ENCODE measurements at regions not wholly inside any gene's neighbourhood (a gene's known extent, or its start where the extent isn't known, plus 50 kb on each side); places are given as distances from the start of the nearest gene placed in this dataset.
"Not testable (repeated sequence)": the region's sequence is repeated elsewhere in the genome, so short reads cannot be mapped to it uniquely, and the experiment has no call there.

DNA sequence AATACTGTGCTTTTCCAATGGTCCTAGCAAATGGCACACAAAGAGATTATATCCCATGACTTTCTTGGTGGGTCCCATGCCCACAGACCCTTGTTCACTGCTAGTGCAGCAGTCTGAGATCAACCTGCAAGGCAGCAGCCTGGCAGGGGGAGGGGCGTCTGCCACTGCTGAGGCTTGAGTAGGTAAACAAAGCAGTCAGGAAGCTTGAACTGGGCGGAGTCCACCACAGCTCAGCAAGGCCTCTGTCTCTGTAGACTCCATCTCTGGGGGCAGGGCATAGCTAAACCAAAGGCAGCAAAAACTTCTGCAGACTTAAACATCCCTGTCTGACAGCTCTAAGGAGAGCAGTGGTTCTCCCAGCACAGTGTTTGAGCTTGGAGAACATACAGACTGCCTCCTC is 82.9 kb downstream of the ZNF737 start:
- no peak for DNase-seq (ENCODE audit: low read depth)
- H3K4me3 ChIP-seq (ENCODE audit: low read depth, low read length): no peak overlapping the region
- TF ChIP-seq, protein P1, sequence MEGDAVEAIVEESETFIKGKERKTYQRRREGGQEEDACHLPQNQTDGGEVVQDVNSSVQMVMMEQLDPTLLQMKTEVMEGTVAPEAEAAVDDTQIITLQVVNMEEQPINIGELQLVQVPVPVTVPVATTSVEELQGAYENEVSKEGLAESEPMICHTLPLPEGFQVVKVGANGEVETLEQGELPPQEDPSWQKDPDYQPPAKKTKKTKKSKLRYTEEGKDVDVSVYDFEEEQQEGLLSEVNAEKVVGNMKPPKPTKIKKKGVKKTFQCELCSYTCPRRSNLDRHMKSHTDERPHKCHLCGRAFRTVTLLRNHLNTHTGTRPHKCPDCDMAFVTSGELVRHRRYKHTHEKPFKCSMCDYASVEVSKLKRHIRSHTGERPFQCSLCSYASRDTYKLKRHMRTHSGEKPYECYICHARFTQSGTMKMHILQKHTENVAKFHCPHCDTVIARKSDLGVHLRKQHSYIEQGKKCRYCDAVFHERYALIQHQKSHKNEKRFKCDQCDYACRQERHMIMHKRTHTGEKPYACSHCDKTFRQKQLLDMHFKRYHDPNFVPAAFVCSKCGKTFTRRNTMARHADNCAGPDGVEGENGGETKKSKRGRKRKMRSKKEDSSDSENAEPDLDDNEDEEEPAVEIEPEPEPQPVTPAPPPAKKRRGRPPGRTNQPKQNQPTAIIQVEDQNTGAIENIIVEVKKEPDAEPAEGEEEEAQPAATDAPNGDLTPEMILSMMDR (IDR thresholded peaks at IDR 0.05; ENCODE audit: control insufficient read depth, extremely low read depth, insufficient read depth): no peak

- DNase-seq (ENCODE audit: low read depth): no peak
- TF ChIP-seq, protein P1 (IDR thresholded peaks at IDR 0.05; ENCODE audit: control insufficient read depth, extremely low read depth, insufficient read depth): no peak
- H3K4me3 ChIP-seq (ENCODE audit: low read depth, low read length): no peak overlapping the region
Observed at GRCh38 chr19:20481736-20482135, 83.8 kb downstream of the ZNF737 start.

GRCh38 chr19:20479483-20479882 is 86.1 kb downstream of the ZNF737 start:
- TF ChIP-seq, protein P1 (IDR thresholded peaks at IDR 0.05; ENCODE audit: control insufficient read depth, extremely low read depth, insufficient read depth): no peak
- no peak for DNase-seq (ENCODE audit: low read depth)
- H3K4me3 ChIP-seq (ENCODE audit: low read depth, low read length): no peak overlapping the region

DNA sequence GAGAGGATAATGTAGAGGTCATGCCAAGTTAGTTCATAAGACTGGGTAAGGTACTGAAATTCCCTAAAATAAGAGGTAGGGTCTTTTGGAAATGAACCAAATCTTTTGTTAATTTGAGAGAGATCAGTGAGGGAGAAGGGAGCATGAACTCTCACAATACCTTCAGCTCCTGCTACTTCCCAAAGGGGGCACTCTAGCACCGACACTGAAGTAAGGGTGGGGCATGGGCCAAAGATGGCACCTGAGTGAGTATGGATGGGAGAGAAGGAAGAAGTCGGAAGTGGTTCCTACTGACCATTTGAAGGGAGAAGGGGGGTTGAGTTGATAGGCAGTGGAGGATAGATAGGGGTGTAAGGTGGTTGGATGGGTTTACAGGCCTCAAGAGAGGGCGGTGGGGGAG is 86.6 kb downstream of the ZNF737 start:
- TF ChIP-seq, protein P1 (IDR thresholded peaks at IDR 0.05; ENCODE audit: control insufficient read depth, extremely low read depth, insufficient read depth): no peak

GRCh38 chr19:20472854-20473253 is 92.7 kb downstream of the ZNF737 start:
- H3K4me3 ChIP-seq (ENCODE audit: low read depth, low read length): no peak overlapping the region
- DNase-seq (ENCODE audit: low read depth): no peak
- TF ChIP-seq, protein P1 (IDR thresholded peaks at IDR 0.05; ENCODE audit: control insufficient read depth, extremely low read depth, insufficient read depth): no peak

More for the DNA sequence above, 86.6 kb downstream of the ZNF737 start:
- no peak overlapping the region for H3K4me3 ChIP-seq (ENCODE audit: low read depth, low read length)
- DNase-seq (ENCODE audit: low read depth): no peak

DNA sequence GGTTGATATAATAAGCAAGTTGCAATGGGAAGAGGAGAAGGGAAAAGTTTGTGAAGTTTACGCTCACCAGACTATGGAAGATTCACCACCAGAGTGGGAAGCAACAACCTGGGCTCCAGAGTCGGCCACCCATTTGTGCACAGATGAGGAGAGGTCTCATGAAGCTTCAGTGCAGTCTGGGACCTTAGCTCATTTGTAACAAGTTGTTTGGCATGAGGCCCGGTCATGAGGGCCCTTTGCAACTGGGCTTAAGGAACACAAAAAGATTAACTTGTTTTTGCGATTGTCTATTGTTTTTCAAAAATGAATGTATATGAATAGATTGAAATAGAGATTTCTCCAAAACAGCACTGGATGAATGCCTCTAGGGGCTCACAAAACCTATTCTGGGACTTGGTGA is 94.2 kb downstream of the ZNF737 start:
- H3K4me3 ChIP-seq (ENCODE audit: low read depth, low read length): no peak overlapping the region
- TF ChIP-seq, protein P1 (IDR thresholded peaks at IDR 0.05; ENCODE audit: control insufficient read depth, extremely low read depth, insufficient read depth): no peak
- DNase-seq (ENCODE audit: low read depth): no peak

DNA sequence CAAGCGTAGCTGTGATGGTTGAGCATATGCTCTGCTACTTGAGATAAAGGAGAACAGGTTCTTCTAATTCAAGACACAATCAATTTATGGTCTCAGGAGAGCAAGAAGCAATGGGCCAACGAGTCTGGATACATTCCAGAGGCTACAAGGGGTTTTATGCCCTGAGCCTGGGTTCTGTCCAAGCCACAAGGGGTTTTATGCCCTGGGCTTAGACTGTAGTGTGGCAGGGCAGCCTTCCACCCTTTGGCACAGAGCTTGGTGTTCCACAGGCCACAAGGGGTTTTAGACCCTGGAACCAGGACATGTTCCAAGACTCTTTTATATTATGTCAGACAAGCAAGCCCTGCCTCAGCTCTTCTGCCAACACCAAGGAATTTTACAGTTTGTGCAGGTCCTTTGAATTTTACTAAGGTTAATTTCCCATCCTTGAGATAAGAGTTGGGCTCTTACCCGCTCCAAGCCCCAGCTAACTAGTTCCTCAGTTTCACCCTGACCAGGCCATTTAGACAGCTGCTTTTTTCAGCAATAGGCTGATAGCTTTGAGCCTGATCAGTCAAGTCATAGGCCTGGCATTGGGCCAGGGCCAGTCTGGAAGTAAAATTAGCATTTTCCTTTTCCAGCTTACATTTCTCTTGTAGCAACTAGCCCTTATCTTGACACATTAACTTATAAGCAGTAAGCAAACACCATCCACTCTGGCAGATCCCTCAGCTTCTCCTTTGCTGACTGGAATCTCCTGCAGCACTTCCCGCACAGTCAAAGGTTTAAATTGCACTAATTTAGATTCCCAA is 95.0 kb downstream of the ZNF737 start:
- TF ChIP-seq, protein P1 (IDR thresholded peaks at IDR 0.05; ENCODE audit: control insufficient read depth, extremely low read depth, insufficient read depth): no peak
- H3K4me3 ChIP-seq (ENCODE audit: low read depth, low read length): no peak overlapping the region
- no peak for DNase-seq (ENCODE audit: low read depth)

DNA sequence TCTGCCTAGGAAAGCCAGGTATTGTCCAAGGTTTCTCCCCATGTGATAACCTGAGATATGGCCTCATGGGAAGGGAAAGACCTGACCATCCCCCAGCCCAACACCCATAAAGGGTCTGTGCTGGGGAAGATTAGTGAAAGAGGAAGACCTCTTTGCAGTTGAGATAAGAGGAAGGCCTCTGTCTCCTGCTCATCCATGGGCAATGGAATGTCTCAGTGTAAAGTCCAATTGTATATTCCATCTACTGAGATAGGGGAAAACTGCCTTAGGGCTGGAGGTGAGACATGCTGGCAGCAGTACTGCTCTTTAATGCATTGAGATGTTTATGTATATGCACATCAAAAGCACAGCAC is 99.0 kb downstream of the ZNF737 start:
- DNase-seq (ENCODE audit: low read depth); H3K4me3 ChIP-seq (ENCODE audit: low read depth, low read length): not testable (repeated sequence)

DNA sequence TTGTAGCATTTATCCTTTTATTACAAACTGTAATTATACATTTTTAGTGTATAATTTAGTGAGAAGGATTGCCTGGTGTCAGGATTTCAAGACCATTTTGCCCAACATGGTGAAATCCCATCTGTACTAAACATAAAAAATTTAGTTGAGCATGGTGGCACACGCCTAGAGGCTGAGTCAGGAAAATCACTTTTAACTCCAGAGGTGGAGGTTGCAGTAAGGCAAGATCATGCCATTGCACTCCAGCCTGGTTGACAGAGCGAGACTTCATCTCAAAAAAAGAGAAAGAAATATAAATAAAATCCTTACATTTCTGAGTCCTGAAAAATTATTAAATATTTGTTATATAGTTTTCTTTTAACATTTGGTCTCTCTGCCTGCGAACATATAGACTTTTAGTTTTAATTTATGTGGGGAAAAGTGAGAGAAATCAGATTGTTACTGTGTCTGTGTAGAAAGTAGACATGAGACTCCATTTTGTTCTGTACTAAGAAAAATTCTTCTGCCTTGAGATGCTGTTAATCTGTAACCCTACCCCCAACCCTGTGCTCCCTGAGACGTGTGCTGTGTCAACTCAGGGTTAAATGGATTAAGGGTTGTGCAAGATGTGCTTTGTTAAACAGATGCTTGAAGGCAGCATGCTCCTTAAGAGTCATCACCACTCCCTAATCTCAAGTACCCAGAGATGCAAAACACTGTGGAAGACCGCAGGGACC is 99.5 kb downstream of the ZNF737 start:
- not testable (repeated sequence) for H3K4me3 ChIP-seq (ENCODE audit: low read depth, low read length); DNase-seq (ENCODE audit: low read depth)
